T-cell (primary cell): ENCODE measurements at regions not wholly inside any gene's neighbourhood (a gene's known extent, or its start where the extent isn't known, plus 50 kb on each side); places are given as distances from the start of the nearest gene placed in this dataset.

ENCODE experiments used
- ATAC-seq, 4 experiments: fragments of 200-7000 bp in 3 of 4; fragments of 150-1000 bp in 1 of 4; cut with Tn5 transposase; replicated peaks in 1 of 4; 1 replicate in 3 of 4; 2 replicates in 1 of 4; pipeline ENCODE4 v1.10.0; 2021; ENCODE audit warnings: moderate library complexity in 3 of 4, mild to moderate bottlenecking in 2 of 4, moderate number of reproducible peaks in 1 of 4
- CTCF ChIA-PET, 2 donors: fragments of 300-600 bp; sonication (Branson Sonifier 250); formaldehyde crosslinking; loops; one replicate each; lab custom pipeline; 2022; ENCODE audit warnings: antibody characterized with exemption in 2 of 2; lab: Charles Lee
- POLR2A ChIA-PET, 2 donors: fragments of 300-600 bp; sonication (Branson Sonifier 250); formaldehyde crosslinking; loops; one replicate each; lab custom pipeline; 2022; ENCODE audit warnings: antibody characterized with exemption in 2 of 2; lab: Charles Lee
- DNase-seq, 35 experiments: peaks; one replicate each; pipeline versions ENCODE4 v3.0.0 to v3.0.0-alpha.2; 2013 to 2023
- H3K27ac ChIP-seq: one replicate; pipeline ENCODE4 v1.5.1; 2013; ENCODE audit warnings: low read length
- H3K27me3 ChIP-seq, 2 experiments: replicated peaks in 1 of 2; 1 replicate in 1 of 2; 2 replicates in 1 of 2; pipeline versions ENCODE4 v1.6.1 to v1.7.0; 2013; ENCODE audit warnings: low read length in 1 of 2, mixed read lengths in 1 of 2; ENCODE audit not compliant: control insufficient read depth in 2 of 2, insufficient read depth in 2 of 2; ENCODE audit errors: extremely low read depth in 1 of 2
- H3K36me3 ChIP-seq, 2 donors: 1 replicate in 1 of 2; 2 replicates in 1 of 2; pipeline versions ENCODE4 v1.6.1 to v1.7.0; 2013; ENCODE audit warnings: low read length in 1 of 2; ENCODE audit not compliant: control insufficient read depth in 2 of 2, insufficient read depth in 1 of 2; ENCODE audit errors: extremely low read depth in 1 of 2
- H3K4me1 ChIP-seq, 2 experiments: 1 replicate in 1 of 2; 2 replicates in 1 of 2; pipeline versions ENCODE4 v1.6.1 to v1.7.0; 2013; ENCODE audit warnings: low read length in 2 of 2, mixed read lengths in 1 of 2; ENCODE audit not compliant: insufficient read depth in 2 of 2, control insufficient read depth in 1 of 2; ENCODE audit errors: extremely low read depth in 1 of 2
- H3K4me3 ChIP-seq, 2 donors: 1 replicate in 1 of 2; 2 replicates in 1 of 2; pipeline versions ENCODE4 v1.5.1 to v1.7.0; 2013; ENCODE audit warnings: mild to moderate bottlenecking in 2 of 2, low read length in 1 of 2, moderate library complexity in 1 of 2; ENCODE audit not compliant: control insufficient read depth in 1 of 2; ENCODE audit errors: extremely low read depth in 1 of 2
- H3K9me3 ChIP-seq: 2 replicates; pipeline ENCODE4 v1.7.0; 2013
- H3K27ac Mint-ChIP-seq, 2 donors: one replicate each; pipeline ENCODE4 v1.8.0; 2020 to 2021; ENCODE audit warnings: mild to moderate bottlenecking in 2 of 2, mixed read lengths in 2 of 2
- H3K27me3 Mint-ChIP-seq, 2 donors: one replicate each; pipeline ENCODE4 v1.8.0; 2021 to 2022; ENCODE audit warnings: mixed read lengths in 2 of 2
- H3K36me3 Mint-ChIP-seq: one replicate; pipeline ENCODE4 v1.8.0; 2021; ENCODE audit warnings: mixed read lengths
- H3K4me1 Mint-ChIP-seq, 3 donors: one replicate each; pipeline ENCODE4 v1.8.0; 2020 to 2022; ENCODE audit warnings: mixed read lengths in 3 of 3, mild to moderate bottlenecking in 1 of 3
- H3K4me3 Mint-ChIP-seq, 3 donors: one replicate each; pipeline ENCODE4 v1.8.0; 2020 to 2022; ENCODE audit warnings: mild to moderate bottlenecking in 3 of 3, mixed read lengths in 3 of 3, moderate library complexity in 3 of 3
- H3K9me3 Mint-ChIP-seq, 3 donors: one replicate each; pipeline ENCODE4 v1.8.0; 2020 to 2022; ENCODE audit warnings: mixed read lengths in 3 of 3
- WGBS: methylation state at CpG from one replicate; pipeline ENCODE4 v1.1.5; 2013; ENCODE audit warnings: missing lambda C conversion rate; ENCODE audit not compliant: insufficient coverage; 5-methylcytosine and 5-hydroxymethylcytosine counted together

GRCh38 chr5:3210531-3210930, 385.1 kb upstream of the IRX1 start:
- CTCF ChIA-PET = no interaction called here

GRCh38 chr5:3209918-3210317, 385.7 kb upstream of the IRX1 start:
- no peak overlapping the region for H3K27ac Mint-ChIP-seq
- H3K4me3 ChIP-seq = no peak overlapping the region
- no peaks in the 10 kb centered on the region for H3K27me3 Mint-ChIP-seq
- ChIA-PET CTCF (no interaction called here), POLR2A (no interaction called here)
- no peaks in the 10 kb centered on the region for H3K9me3 ChIP-seq
- no peak overlapping the region for H3K4me3 Mint-ChIP-seq
- DNase-seq = no peak
- 89% methylated on average over 3 of the region's 5 CpGs for WGBS
- no peaks in the 10 kb centered on the region for H3K4me1 ChIP-seq
- H3K27me3 ChIP-seq = peaks cover 0 to 5% of the 10 kb centered on the region in 2 experiments
- no peaks in the 10 kb centered on the region for H3K36me3 ChIP-seq
- peaks cover 5 to 14% (median 7%) of the 10 kb centered on the region in 3 donors for H3K9me3 Mint-ChIP-seq
- no peak overlapping the region for H3K27ac ChIP-seq
- no peak for ATAC-seq
- H3K4me1 Mint-ChIP-seq = no peaks in the 10 kb centered on the region
- H3K36me3 Mint-ChIP-seq = no peaks in the 10 kb centered on the region

More at GRCh38 chr5:3210531-3210930, 385.1 kb upstream of the IRX1 start:
- H3K27ac Mint-ChIP-seq = no peak overlapping the region
- no peaks in the 10 kb centered on the region for H3K27me3 Mint-ChIP-seq
- peaks cover 5 to 10% (median 5%) of the 10 kb centered on the region in 3 donors for H3K9me3 Mint-ChIP-seq
- Histone ChIP-seq H3K9me3 (no peaks in the 10 kb centered on the region), H3K4me3 (no peak overlapping the region), H3K4me1 (no peaks in the 10 kb centered on the region), H3K27me3 (peaks cover 0 to 5% of the 10 kb centered on the region in 2 experiments), H3K27ac (no peak overlapping the region), H3K36me3 (no peaks in the 10 kb centered on the region)
- POLR2A ChIA-PET = no interaction called here
- ATAC-seq (no peak), DNase-seq (no peak)
- H3K4me3 Mint-ChIP-seq = no peak overlapping the region
- no peaks in the 10 kb centered on the region for H3K36me3 Mint-ChIP-seq
- WGBS = 72% methylated on average over 5 of the region's 9 CpGs
- no peaks in the 10 kb centered on the region for H3K4me1 Mint-ChIP-seq

GRCh38 chr5:3202570-3202969, 393.1 kb upstream of the IRX1 start:
- WGBS = 76% methylated on average over 13 of the region's 13 CpGs
- H3K9me3 ChIP-seq = no peaks in the 10 kb centered on the region
- H3K9me3 Mint-ChIP-seq = peaks cover 2 to 10% (median 6%) of the 10 kb centered on the region in 3 donors
- CTCF ChIA-PET = no interaction called here
- no peak overlapping the region for H3K27ac ChIP-seq
- no peaks in the 10 kb centered on the region for H3K36me3 Mint-ChIP-seq
- no peak overlapping the region for H3K4me3 ChIP-seq
- no peak overlapping the region for H3K4me3 Mint-ChIP-seq
- no peaks in the 10 kb centered on the region for H3K36me3 ChIP-seq
- H3K4me1 ChIP-seq = no peaks in the 10 kb centered on the region
- H3K4me1 Mint-ChIP-seq = no peaks in the 10 kb centered on the region
- ATAC-seq (no peak), DNase-seq (no peak)
- no peak overlapping the region for H3K27ac Mint-ChIP-seq
- peaks cover 17 to 23% of the 10 kb centered on the region in 2 donors for H3K27me3 Mint-ChIP-seq
- POLR2A ChIA-PET = no interaction called here
- peaks cover 0 to 17% of the 10 kb centered on the region in 2 experiments for H3K27me3 ChIP-seq

GRCh38 chr5:3201941-3202340, 393.7 kb upstream of the IRX1 start:
- Histone ChIP-seq H3K4me3 (no peak overlapping the region), H3K27me3 (peaks cover 2 to 17% of the 10 kb centered on the region in 2 experiments), H3K9me3 (no peaks in the 10 kb centered on the region), H3K4me1 (no peaks in the 10 kb centered on the region), H3K27ac (no peak overlapping the region), H3K36me3 (no peaks in the 10 kb centered on the region)
- CTCF ChIA-PET = no interaction called here
- Mint-ChIP-seq H3K4me1 (no peaks in the 10 kb centered on the region), H3K36me3 (no peaks in the 10 kb centered on the region), H3K27me3 (peaks cover 17 to 23% of the 10 kb centered on the region in 2 donors), H3K4me3 (no peak overlapping the region), H3K27ac (no peak overlapping the region), H3K9me3 (peaks cover 2 to 10% (median 6%) of the 10 kb centered on the region in 3 donors)
- POLR2A ChIA-PET = no interaction called here
- ATAC-seq (no peak), DNase-seq (no peak)
- WGBS = 100% methylated on average over 2 of the region's 6 CpGs

- H3K36me3 ChIP-seq = no peaks in the 10 kb centered on the region
- H3K4me3 ChIP-seq = no peak overlapping the region
- H3K4me1 Mint-ChIP-seq = no peaks in the 10 kb centered on the region
- no peak overlapping the region for H3K27ac Mint-ChIP-seq
- WGBS = 86% methylated on average over 5 of the region's 8 CpGs
- H3K9me3 ChIP-seq = no peaks in the 10 kb centered on the region
- ChIA-PET POLR2A (no interaction called here), CTCF (no interaction called here)
- H3K4me3 Mint-ChIP-seq = no peak overlapping the region
- H3K27me3 Mint-ChIP-seq = peaks cover 17 to 23% of the 10 kb centered on the region in 2 donors
- no peak for ATAC-seq
- no peaks in the 10 kb centered on the region for H3K36me3 Mint-ChIP-seq
- no peaks in the 10 kb centered on the region for H3K4me1 ChIP-seq
- H3K9me3 Mint-ChIP-seq = peaks cover 2 to 10% (median 6%) of the 10 kb centered on the region in 3 donors
- H3K27me3 ChIP-seq = peaks cover 2 to 17% of the 10 kb centered on the region in 2 experiments
- no peak for DNase-seq
- no peak overlapping the region for H3K27ac ChIP-seq
Measured at GRCh38 chr5:3201121-3201520, 394.5 kb upstream of the IRX1 start.

- Mint-ChIP-seq H3K4me1 (no peaks in the 10 kb centered on the region), H3K27me3 (peaks cover 17 to 23% of the 10 kb centered on the region in 2 donors), H3K4me3 (no peak overlapping the region), H3K9me3 (peaks cover 2 to 4% (median 3%) of the 10 kb centered on the region in 3 donors), H3K36me3 (no peaks in the 10 kb centered on the region), H3K27ac (no peak overlapping the region)
- H3K27me3 ChIP-seq = peaks cover 2 to 17% of the 10 kb centered on the region in 2 experiments
- WGBS = 53% methylated on average over 14 of the region's 15 CpGs
- no peaks in the 10 kb centered on the region for H3K9me3 ChIP-seq
- POLR2A ChIA-PET = no interaction called here
- DNase-seq (no peak), ATAC-seq (no peak)
- H3K27ac ChIP-seq = no peak overlapping the region
- H3K36me3 ChIP-seq = no peaks in the 10 kb centered on the region
- CTCF ChIA-PET = no interaction called here
- H3K4me3 ChIP-seq = no peak overlapping the region
- H3K4me1 ChIP-seq = no peaks in the 10 kb centered on the region
Measured at GRCh38 chr5:3199962-3200755, 395.5 kb upstream of the IRX1 start.
